HepG2 (cell line): ENCODE measurements at regions not wholly inside any gene's neighbourhood (a gene's known extent, or its start where the extent isn't known, plus 50 kb on each side); places are given as distances from the start of the nearest gene placed in this dataset.

ENCODE experiments used
- ARID2 ChIP-seq: sonication (generic); formaldehyde crosslinking; IDR thresholded peaks from 2 replicates; pipeline ENCODE4 v1.8.1; 2022; ENCODE audit warnings: mild to moderate bottlenecking, missing genetic modification reagents, borderline replicate concordance
- CBFB ChIP-seq: sonication (generic); formaldehyde crosslinking; IDR thresholded peaks from 2 replicates; pipeline ENCODE4 v1.4.0; 2020; ENCODE audit warnings: missing genetic modification reagents
- CBX2 ChIP-seq, 2 experiments: fragments of 200-600 bp in 1 of 2; sonication (generic); formaldehyde crosslinking in 1 of 2; IDR thresholded peaks; 2 replicates each; pipeline versions ENCODE4 v1.7.0 to v1.8.1; 2018 to 2022; ENCODE audit warnings: low read depth in 2 of 2, low read length in 1 of 2, mild to moderate bottlenecking in 1 of 2, missing genetic modification reagents in 1 of 2
- CENPX ChIP-seq: sonication (generic); formaldehyde crosslinking; IDR thresholded peaks from 2 replicates; pipeline ENCODE4 v1.9.0; 2021; ENCODE audit warnings: mild to moderate bottlenecking, missing genetic modification reagents, moderate library complexity
- ELF1 ChIP-seq: sonication (generic); formaldehyde crosslinking; IDR thresholded peaks from 2 replicates; pipeline ENCODE4 v1.4.0; 2020; ENCODE audit warnings: missing genetic modification reagents
- HNF4A ChIP-seq: sonication (generic); formaldehyde crosslinking; IDR thresholded peaks from 2 replicates; pipeline ENCODE4 v1.4.0; 2020; ENCODE audit warnings: missing genetic modification reagents
- HOXD1 ChIP-seq: sonication (generic); formaldehyde crosslinking; IDR thresholded peaks from 2 replicates; pipeline ENCODE4 v1.5.0; 2020; ENCODE audit warnings: missing genetic modification reagents
- ISX ChIP-seq: sonication (generic); formaldehyde crosslinking; conservative IDR thresholded peaks from 2 replicates; pipeline ENCODE4 v1.5.0; 2020; ENCODE audit warnings: missing genetic modification reagents
- KDM3A ChIP-seq: IDR thresholded peaks from 2 replicates; pipeline ENCODE4 v1.6.1; 2018; ENCODE audit warnings: low read depth, missing compliant biosample characterization
- MAFK ChIP-seq, 2 experiments: IDR thresholded peaks in 1 of 2; conservative IDR thresholded peaks in 1 of 2; 2 replicates each; pipeline ENCODE4 v1.6.1; 2011; ENCODE audit warnings: improper control_type of control experiment in 2 of 2, low read length in 2 of 2
- NAIF1 ChIP-seq: sonication (generic); formaldehyde crosslinking; IDR thresholded peaks from 2 replicates; pipeline ENCODE4 v1.5.0; 2020; ENCODE audit warnings: mild to moderate bottlenecking, missing genetic modification reagents, borderline replicate concordance
- NCOA1 ChIP-seq: sonication (generic); formaldehyde crosslinking; IDR thresholded peaks from 2 replicates; pipeline ENCODE4 v1.9.0; 2021; ENCODE audit warnings: missing genetic modification reagents
- SMARCE1 ChIP-seq: fragments of 450-650 bp; IDR thresholded peaks from 2 replicates; pipeline ENCODE4 v1.6.1; 2017; ENCODE audit warnings: borderline replicate concordance
- TP53 ChIP-seq: sonication (generic); formaldehyde crosslinking; conservative IDR thresholded peaks from 2 replicates; pipeline ENCODE4 v1.4.0; 2020; ENCODE audit warnings: missing genetic modification reagents
- YEATS2 ChIP-seq: sonication (generic); formaldehyde crosslinking; IDR thresholded peaks from 2 replicates; pipeline ENCODE4 v1.4.0; 2020; ENCODE audit warnings: missing genetic modification reagents, borderline replicate concordance
- ZC3H4 ChIP-seq: sonication (generic); formaldehyde crosslinking; IDR thresholded peaks from 2 replicates; pipeline ENCODE4 v1.4.0; 2020; ENCODE audit warnings: missing genetic modification reagents, borderline replicate concordance
- ZMYM2 ChIP-seq: sonication (generic); formaldehyde crosslinking; IDR thresholded peaks from 2 replicates; pipeline ENCODE4 v1.8.0; 2022; ENCODE audit warnings: mild to moderate bottlenecking, missing genetic modification reagents
- ZNF12 ChIP-seq: sonication (generic); formaldehyde crosslinking; IDR thresholded peaks from 2 replicates; pipeline ENCODE4 v1.5.0; 2020; ENCODE audit warnings: missing genetic modification reagents
- ZNF274 ChIP-seq: sonication (generic); formaldehyde crosslinking; IDR thresholded peaks from 2 replicates; pipeline ENCODE4 v1.5.1; 2020; ENCODE audit warnings: mild to moderate bottlenecking, missing genetic modification reagents
- ZNF296 ChIP-seq: sonication (generic); formaldehyde crosslinking; conservative IDR thresholded peaks from 2 replicates; pipeline ENCODE4 v1.5.0; 2020; ENCODE audit warnings: mild to moderate bottlenecking, missing genetic modification reagents
- ZNF543 ChIP-seq: sonication (generic); formaldehyde crosslinking; IDR thresholded peaks from 2 replicates; pipeline ENCODE4 v1.4.0; 2020; ENCODE audit warnings: mild to moderate bottlenecking, missing genetic modification reagents
- ZNF652 ChIP-seq: IDR thresholded peaks from 2 replicates; pipeline ENCODE4 v1.6.1; 2016; ENCODE audit warnings: low read depth, borderline replicate concordance
- ZNF792 ChIP-seq: IDR thresholded peaks from 2 replicates; pipeline ENCODE4 v1.6.1; 2016
- ZSCAN30 ChIP-seq: sonication (generic); formaldehyde crosslinking; IDR thresholded peaks from 2 replicates; pipeline ENCODE4 v1.5.0; 2020; ENCODE audit warnings: mild to moderate bottlenecking, missing genetic modification reagents
- TF ChIP-seq, protein P1 (sequence below): sonication (generic); formaldehyde crosslinking; IDR thresholded peaks from 2 replicates; pipeline ENCODE4 v1.4.0; 2020; ENCODE audit warnings: missing genetic modification reagents
- TF ChIP-seq, protein P2 (sequence below): sonication (generic); formaldehyde crosslinking; conservative IDR thresholded peaks from 2 replicates; pipeline ENCODE4 v1.4.0; 2020; ENCODE audit warnings: missing genetic modification reagents
- TF ChIP-seq, protein P3 (sequence below): sonication (generic); formaldehyde crosslinking; IDR thresholded peaks from 2 replicates; pipeline ENCODE4 v1.5.0; 2020; ENCODE audit warnings: missing genetic modification reagents

DNA sequence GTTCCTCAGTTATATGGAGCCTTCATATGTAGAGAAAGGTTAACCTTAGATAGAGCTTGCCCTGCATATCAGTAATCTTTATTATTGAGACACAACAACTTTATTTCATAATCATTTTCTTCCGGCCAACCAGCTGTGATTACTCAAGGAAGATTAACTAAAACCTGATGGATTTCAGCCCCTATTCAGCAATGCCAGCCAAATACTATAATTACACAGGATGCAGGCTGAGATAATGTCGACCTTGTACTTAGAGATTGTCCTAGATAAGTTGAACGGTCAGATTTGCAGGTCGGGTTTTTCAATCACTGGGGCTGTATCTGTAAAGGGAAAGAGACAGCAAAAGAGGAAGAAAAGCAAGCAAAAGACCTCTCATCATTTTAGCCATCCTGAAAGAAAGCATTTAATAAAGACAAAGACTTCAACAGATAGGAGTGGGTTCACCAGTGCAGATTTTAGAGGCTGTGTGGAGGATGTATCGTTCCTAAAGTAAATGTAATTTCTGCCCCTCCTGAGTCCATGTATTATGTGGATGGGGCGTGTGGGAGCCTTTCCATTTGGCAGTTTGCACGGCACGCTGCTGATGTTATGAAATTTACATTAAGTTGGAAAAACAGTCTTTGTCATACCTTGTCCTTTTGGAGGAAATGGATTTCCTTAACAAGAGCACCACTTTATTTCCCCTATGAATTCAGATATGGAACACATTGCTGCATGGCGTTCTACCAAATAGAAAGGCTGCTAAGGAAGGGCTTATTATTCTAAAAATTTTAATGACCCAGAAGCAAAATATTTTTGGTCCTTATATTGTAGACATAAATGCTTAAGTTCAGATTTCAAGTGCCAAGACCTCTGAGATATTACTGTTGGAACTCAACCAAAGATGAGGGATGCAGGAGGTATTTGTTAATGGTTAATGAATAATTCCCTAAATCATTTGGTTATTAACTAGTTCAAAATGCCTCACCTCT lies 496.7 kb downstream of the SPRY1 start (continued):
- TF ChIP-seq YEATS2 (CRISPR knock-in tag) (no peak), ZNF652 (CRISPR knock-in tag) (no peak), ZNF543 (CRISPR knock-in tag) (no peak), HOXD1 (CRISPR knock-in tag) (no peak), CBX2 (IDR thresholded peaks at IDR 0.05; ENCODE audit: low read depth, low read length) (no peak), CBX2 (CRISPR knock-in tag; IDR thresholded peaks at IDR 0.05; ENCODE audit: low read depth) (no peak), KDM3A (CRISPR knock-in tag) (no peak), ZMYM2 (CRISPR knock-in tag) (0 out of 2 replicates have a peak, but pooled peaks have one; percentile 23), NCOA1 (CRISPR knock-in tag) (no peak), ZC3H4 (CRISPR knock-in tag) (no peak), ZNF12 (CRISPR knock-in tag) (no peak), MAFK (conservative IDR thresholded peaks at IDR 0.05 in 1 of 2, IDR thresholded peaks at IDR 0.05 in 1 of 2; ENCODE audit: low read length in 2 of 2) (no peak), ZSCAN30 (CRISPR knock-in tag) (no peak), ZNF296 (CRISPR knock-in tag) (no peak), SMARCE1 (no peak), ZNF792 (CRISPR knock-in tag) (no peak), CENPX (CRISPR knock-in tag) (no peak), CBFB (CRISPR knock-in tag) (no peak), ZNF274 (CRISPR knock-in tag) (no peak), ARID2 (no peak), ISX (CRISPR knock-in tag) (no peak), NAIF1 (CRISPR knock-in tag) (no peak), HNF4A (peak; percentile 74), TP53 (CRISPR knock-in tag) (no peak), ELF1 (CRISPR knock-in tag) (no peak)
- TF ChIP-seq, protein P1, sequence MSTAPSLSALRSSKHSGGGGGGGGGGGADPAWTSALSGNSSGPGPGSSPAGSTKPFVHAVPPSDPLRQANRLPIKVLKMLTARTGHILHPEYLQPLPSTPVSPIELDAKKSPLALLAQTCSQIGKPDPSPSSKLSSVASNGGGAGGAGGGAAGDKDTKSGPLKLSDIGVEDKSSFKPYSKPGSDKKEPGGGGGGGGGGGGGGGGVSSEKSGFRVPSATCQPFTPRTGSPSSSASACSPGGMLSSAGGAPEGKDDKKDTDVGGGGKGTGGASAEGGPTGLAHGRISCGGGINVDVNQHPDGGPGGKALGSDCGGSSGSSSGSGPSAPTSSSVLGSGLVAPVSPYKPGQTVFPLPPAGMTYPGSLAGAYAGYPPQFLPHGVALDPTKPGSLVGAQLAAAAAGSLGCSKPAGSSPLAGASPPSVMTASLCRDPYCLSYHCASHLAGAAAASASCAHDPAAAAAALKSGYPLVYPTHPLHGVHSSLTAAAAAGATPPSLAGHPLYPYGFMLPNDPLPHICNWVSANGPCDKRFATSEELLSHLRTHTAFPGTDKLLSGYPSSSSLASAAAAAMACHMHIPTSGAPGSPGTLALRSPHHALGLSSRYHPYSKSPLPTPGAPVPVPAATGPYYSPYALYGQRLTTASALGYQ (CRISPR knock-in tag), result no peak
- TF ChIP-seq, protein P2, sequence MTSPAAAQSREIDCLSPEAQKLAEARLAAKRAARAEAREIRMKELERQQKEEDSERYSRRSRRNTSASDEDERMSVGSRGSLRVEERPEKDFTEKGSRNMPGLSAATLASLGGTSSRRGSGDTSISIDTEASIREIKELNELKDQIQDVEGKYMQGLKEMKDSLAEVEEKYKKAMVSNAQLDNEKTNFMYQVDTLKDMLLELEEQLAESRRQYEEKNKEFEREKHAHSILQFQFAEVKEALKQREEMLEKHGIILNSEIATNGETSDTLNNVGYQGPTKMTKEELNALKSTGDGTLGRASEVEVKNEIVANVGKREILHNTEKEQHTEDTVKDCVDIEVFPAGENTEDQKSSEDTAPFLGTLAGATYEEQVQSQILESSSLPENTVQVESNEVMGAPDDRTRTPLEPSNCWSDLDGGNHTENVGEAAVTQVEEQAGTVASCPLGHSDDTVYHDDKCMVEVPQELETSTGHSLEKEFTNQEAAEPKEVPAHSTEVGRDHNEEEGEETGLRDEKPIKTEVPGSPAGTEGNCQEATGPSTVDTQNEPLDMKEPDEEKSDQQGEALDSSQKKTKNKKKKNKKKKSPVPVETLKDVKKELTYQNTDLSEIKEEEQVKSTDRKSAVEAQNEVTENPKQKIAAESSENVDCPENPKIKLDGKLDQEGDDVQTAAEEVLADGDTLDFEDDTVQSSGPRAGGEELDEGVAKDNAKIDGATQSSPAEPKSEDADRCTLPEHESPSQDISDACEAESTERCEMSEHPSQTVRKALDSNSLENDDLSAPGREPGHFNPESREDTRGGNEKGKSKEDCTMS (CRISPR knock-in tag), result no peak
- TF ChIP-seq, protein P3, sequence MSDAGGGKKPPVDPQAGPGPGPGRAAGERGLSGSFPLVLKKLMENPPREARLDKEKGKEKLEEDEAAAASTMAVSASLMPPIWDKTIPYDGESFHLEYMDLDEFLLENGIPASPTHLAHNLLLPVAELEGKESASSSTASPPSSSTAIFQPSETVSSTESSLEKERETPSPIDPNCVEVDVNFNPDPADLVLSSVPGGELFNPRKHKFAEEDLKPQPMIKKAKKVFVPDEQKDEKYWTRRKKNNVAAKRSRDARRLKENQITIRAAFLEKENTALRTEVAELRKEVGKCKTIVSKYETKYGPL (CRISPR knock-in tag), result no peak
